H9 (cell line): ENCODE measurements at regions not wholly inside any gene's neighbourhood (a gene's known extent, or its start where the extent isn't known, plus 50 kb on each side); places are given as distances from the start of the nearest gene placed in this dataset.

Experiments
- DNase-seq: peaks from one replicate; pipeline ENCODE4 v3.0.0-alpha.2; 2017
- H2AFZ ChIP-seq: one replicate; pipeline ENCODE4 v1.6.1; 2013; ENCODE audit warnings: mild to moderate bottlenecking, low read length, control low read depth, moderate library complexity
- H2AK5ac ChIP-seq: 2 replicates; pipeline ENCODE4 v1.6.1; 2013; ENCODE audit warnings: low read length, control low read depth, mixed read lengths; ENCODE audit not compliant: insufficient read length
- H2BK120ac ChIP-seq: one replicate; pipeline ENCODE4 v1.6.1; 2013; ENCODE audit warnings: low read depth, mild to moderate bottlenecking, low read length, control low read depth, inconsistent platforms; ENCODE audit not compliant: poor library complexity, severe bottlenecking
- H2BK12ac ChIP-seq: 2 replicates; pipeline ENCODE4 v1.6.1; 2013; ENCODE audit warnings: low read length, control low read depth, mixed read lengths, low read depth; ENCODE audit not compliant: insufficient read length
- H2BK15ac ChIP-seq: 2 replicates; pipeline ENCODE4 v1.6.1; 2013; ENCODE audit warnings: low read depth, low read length, control low read depth
- H2BK20ac ChIP-seq: one replicate; pipeline ENCODE4 v1.6.1; 2013; ENCODE audit warnings: low read depth, mild to moderate bottlenecking, low read length, control low read depth, inconsistent platforms; ENCODE audit not compliant: poor library complexity, severe bottlenecking
- H2BK5ac ChIP-seq: 2 replicates; pipeline ENCODE4 v1.6.1; 2013; ENCODE audit warnings: low read length, control low read depth, mixed read lengths; ENCODE audit not compliant: insufficient read length
- H3K14ac ChIP-seq: 2 replicates; pipeline ENCODE4 v1.6.1; 2013; ENCODE audit warnings: low read length, control low read depth; ENCODE audit not compliant: insufficient read depth
- H3K18ac ChIP-seq: 2 replicates; pipeline ENCODE4 v1.6.1; 2013; ENCODE audit warnings: low read depth, mild to moderate bottlenecking, mixed read lengths, low read length, control low read depth; ENCODE audit not compliant: insufficient read length
- H3K23ac ChIP-seq: 2 replicates; pipeline ENCODE4 v1.6.1; 2013; ENCODE audit warnings: low read length, control low read depth, mixed read lengths, low read depth; ENCODE audit not compliant: insufficient read length
- H3K23me2 ChIP-seq: 2 replicates; pipeline ENCODE4 v1.6.1; 2013; ENCODE audit warnings: low read depth, mild to moderate bottlenecking, mixed read lengths, low read length, control low read depth; ENCODE audit not compliant: insufficient read length, poor library complexity, severe bottlenecking
- H3K27ac ChIP-seq: 2 replicates; pipeline ENCODE4 v1.5.1; 2013; ENCODE audit warnings: low read length, control low read depth, mixed read lengths, low read depth; ENCODE audit not compliant: insufficient read length
- H3K27me3 ChIP-seq: 2 replicates; pipeline ENCODE4 v1.6.1; 2013; ENCODE audit warnings: low read length, control low read depth, inconsistent platforms; ENCODE audit not compliant: insufficient read depth
- H3K4ac ChIP-seq: 2 replicates; pipeline ENCODE4 v1.6.1; 2013; ENCODE audit warnings: low read depth, mild to moderate bottlenecking, control low read depth, inconsistent platforms, low read length, moderate library complexity
- H3K4me1 ChIP-seq: 2 replicates; pipeline ENCODE4 v1.6.1; 2013; ENCODE audit warnings: low read length, control low read depth, inconsistent platforms; ENCODE audit not compliant: insufficient read depth
- H3K4me2 ChIP-seq: 2 replicates; pipeline ENCODE4 v1.6.1; 2013; ENCODE audit warnings: low read length, control low read depth, mixed read lengths; ENCODE audit not compliant: insufficient read length, insufficient read depth
- H3K56ac ChIP-seq: 2 replicates; pipeline ENCODE4 v1.6.1; 2013; ENCODE audit warnings: low read depth, mild to moderate bottlenecking, mixed read lengths, low read length, control low read depth; ENCODE audit not compliant: insufficient read length
- H3K79me1 ChIP-seq: 2 replicates; pipeline ENCODE4 v1.6.1; 2013; ENCODE audit warnings: low read depth, mild to moderate bottlenecking, moderate library complexity, low read length, control low read depth, inconsistent platforms; ENCODE audit not compliant: insufficient read depth, poor library complexity, severe bottlenecking
- H3K79me2 ChIP-seq: 2 replicates; pipeline ENCODE4 v1.6.1; 2013; ENCODE audit warnings: low read length, control low read depth, inconsistent platforms; ENCODE audit not compliant: insufficient read depth
- H3K9ac ChIP-seq: 2 replicates; pipeline ENCODE4 v1.6.1; 2013; ENCODE audit warnings: low read length, control low read depth, mixed read lengths; ENCODE audit not compliant: insufficient read length; ENCODE audit errors: extremely low read depth
- H3K9me3 ChIP-seq: one replicate; pipeline ENCODE4 v1.6.1; 2013; ENCODE audit warnings: low read depth, low read length, inconsistent platforms; ENCODE audit not compliant: control insufficient read depth
- H3T11ph ChIP-seq: one replicate; pipeline ENCODE4 v1.6.1; 2013; ENCODE audit warnings: mild to moderate bottlenecking, low read length, control low read depth, inconsistent platforms
- H4K20me1 ChIP-seq: one replicate; pipeline ENCODE4 v1.6.1; 2013; ENCODE audit not compliant: control insufficient read depth, insufficient read length, insufficient read depth
- H4K5ac ChIP-seq: 2 replicates; pipeline ENCODE4 v1.6.1; 2013; ENCODE audit warnings: low read depth, mild to moderate bottlenecking, mixed read lengths, low read length, control low read depth; ENCODE audit not compliant: insufficient read length
- H4K8ac ChIP-seq: replicated peaks from 2 replicates; pipeline ENCODE4 v1.6.1; 2013; ENCODE audit warnings: low read length, control low read depth, mixed read lengths, low read depth; ENCODE audit not compliant: insufficient read length
- H4K91ac ChIP-seq: 2 replicates; pipeline ENCODE4 v1.6.1; 2013; ENCODE audit warnings: low read depth, mild to moderate bottlenecking, moderate library complexity, mixed read lengths, low read length, control low read depth; ENCODE audit not compliant: insufficient read length
- H3K27ac Mint-ChIP-seq, 3 experiments: 2 replicates in 2 of 3; 3 replicates in 1 of 3; pipeline ENCODE4 v1.8.0; 2020 to 2021; ENCODE audit warnings: mixed read lengths in 3 of 3, mild to moderate bottlenecking in 1 of 3, moderate library complexity in 1 of 3
- H3K27me3 Mint-ChIP-seq: 2 replicates; pipeline ENCODE4 v1.8.0; 2021; ENCODE audit warnings: low read depth, mild to moderate bottlenecking, moderate library complexity, mixed read lengths
- H3K36me3 Mint-ChIP-seq, 3 experiments: 2 replicates in 2 of 3; 3 replicates in 1 of 3; pipeline ENCODE4 v1.8.0; 2020 to 2021; ENCODE audit warnings: low read depth in 3 of 3, mixed read lengths in 3 of 3; ENCODE audit not compliant: insufficient read depth in 1 of 3
- H3K4me1 Mint-ChIP-seq, 2 experiments: 2 replicates each; pipeline ENCODE4 v1.8.0; 2020; ENCODE audit warnings: mixed read lengths in 2 of 2
- H3K4me3 Mint-ChIP-seq, 2 experiments: 2 replicates in 1 of 2; 3 replicates in 1 of 2; pipeline ENCODE4 v1.8.0; 2020 to 2021; ENCODE audit warnings: mild to moderate bottlenecking in 2 of 2, mixed read lengths in 2 of 2, moderate library complexity in 1 of 2
- H3K9me3 Mint-ChIP-seq, 2 experiments: 2 replicates in 1 of 2; 3 replicates in 1 of 2; pipeline ENCODE4 v1.8.0; 2020; ENCODE audit warnings: mild to moderate bottlenecking in 2 of 2, mixed read lengths in 2 of 2, moderate library complexity in 1 of 2
- WGBS: extraction: QIAGEN DNeasy Blood & Tissue Kit; methylation state at CpG from one replicate; pipeline ENCODE4 v1.1.7; 2013; ENCODE audit warnings: missing lambda C conversion rate, low lambda C conversion rate, mixed read lengths; ENCODE audit not compliant: insufficient read length; ENCODE audit errors: extremely low coverage; 5-methylcytosine and 5-hydroxymethylcytosine counted together
- TF ChIP-seq, protein P1 (sequence below): fragments of 200-600 bp; sonication (generic); conservative IDR thresholded peaks from 3 replicates; pipeline ENCODE4 v1.8.0; 2021; ENCODE audit warnings: antibody characterized with exemption, mild to moderate bottlenecking

DNA sequence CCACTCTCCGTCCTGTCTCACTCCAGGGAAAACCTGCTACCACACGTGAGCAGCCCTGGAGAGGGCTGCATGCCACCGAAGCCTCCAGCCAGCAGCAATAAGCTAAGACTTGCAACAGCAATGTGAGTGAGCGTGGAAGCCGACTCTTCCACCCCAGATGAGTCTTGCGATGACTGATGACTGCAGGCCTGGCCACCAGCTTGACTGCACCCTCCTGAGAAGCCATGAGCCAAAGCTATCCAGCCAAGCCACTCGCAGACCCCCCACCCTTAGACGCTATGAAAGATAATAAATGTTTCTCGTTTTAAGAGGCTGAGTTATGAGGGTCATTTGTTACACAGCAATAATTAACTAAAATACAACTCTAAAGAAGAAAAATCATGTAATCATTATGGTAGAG is 118.6 kb upstream of the GALNT2 start:
- Histone ChIP-seq H3K79me1 (no peaks in the 10 kb centered on the region), H2AFZ (no peak overlapping the region), H3K14ac (no peak overlapping the region), H3K27ac (no peak overlapping the region), H3K9me3 (no peaks in the 10 kb centered on the region), H4K8ac (no peak overlapping the region), H3K4me1 (no peaks in the 10 kb centered on the region), H3K23ac (no peak overlapping the region), H2AK5ac (no peak overlapping the region), H2BK15ac (no peak overlapping the region), H3K23me2 (peaks cover 3% of the 10 kb centered on the region), H3K4ac (no peak overlapping the region), H2BK20ac (no peak overlapping the region), H3T11ph (no peak overlapping the region), H3K18ac (no peak overlapping the region), H2BK5ac (no peak overlapping the region), H3K9ac (no peak overlapping the region), H3K56ac (no peak overlapping the region), H2BK120ac (no peak overlapping the region), H4K20me1 (no peaks in the 10 kb centered on the region), H4K5ac (no peak overlapping the region), H3K79me2 (no peaks in the 10 kb centered on the region), H3K4me2 (no peak overlapping the region), H2BK12ac (no peak overlapping the region), H4K91ac (no peak overlapping the region), H3K27me3 (no peaks in the 10 kb centered on the region)
- H3K27ac Mint-ChIP-seq: no peak overlapping the region
- no peaks in the 10 kb centered on the region for H3K9me3 Mint-ChIP-seq
- no peak for DNase-seq
- H3K36me3 Mint-ChIP-seq: no peaks in the 10 kb centered on the region
- no CpG with 5 or more reads among the region's 9 CpGs for WGBS
- H3K4me1 Mint-ChIP-seq: no peaks in the 10 kb centered on the region
- no peaks in the 10 kb centered on the region; the same call in 1 of the 2 replicates for H3K27me3 Mint-ChIP-seq
- TF ChIP-seq, protein P1, sequence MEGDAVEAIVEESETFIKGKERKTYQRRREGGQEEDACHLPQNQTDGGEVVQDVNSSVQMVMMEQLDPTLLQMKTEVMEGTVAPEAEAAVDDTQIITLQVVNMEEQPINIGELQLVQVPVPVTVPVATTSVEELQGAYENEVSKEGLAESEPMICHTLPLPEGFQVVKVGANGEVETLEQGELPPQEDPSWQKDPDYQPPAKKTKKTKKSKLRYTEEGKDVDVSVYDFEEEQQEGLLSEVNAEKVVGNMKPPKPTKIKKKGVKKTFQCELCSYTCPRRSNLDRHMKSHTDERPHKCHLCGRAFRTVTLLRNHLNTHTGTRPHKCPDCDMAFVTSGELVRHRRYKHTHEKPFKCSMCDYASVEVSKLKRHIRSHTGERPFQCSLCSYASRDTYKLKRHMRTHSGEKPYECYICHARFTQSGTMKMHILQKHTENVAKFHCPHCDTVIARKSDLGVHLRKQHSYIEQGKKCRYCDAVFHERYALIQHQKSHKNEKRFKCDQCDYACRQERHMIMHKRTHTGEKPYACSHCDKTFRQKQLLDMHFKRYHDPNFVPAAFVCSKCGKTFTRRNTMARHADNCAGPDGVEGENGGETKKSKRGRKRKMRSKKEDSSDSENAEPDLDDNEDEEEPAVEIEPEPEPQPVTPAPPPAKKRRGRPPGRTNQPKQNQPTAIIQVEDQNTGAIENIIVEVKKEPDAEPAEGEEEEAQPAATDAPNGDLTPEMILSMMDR: no peak
- H3K4me3 Mint-ChIP-seq: no peak overlapping the region
